ENCODE measurements at regions not wholly inside any gene's neighbourhood (a gene's known extent, or its start where the extent isn't known, plus 50 kb on each side); places are given as distances from the start of the nearest gene placed in this dataset.
A peak's percentile ranks its signal among the peaks of the same experiment; 100 is the strongest.

DNA sequence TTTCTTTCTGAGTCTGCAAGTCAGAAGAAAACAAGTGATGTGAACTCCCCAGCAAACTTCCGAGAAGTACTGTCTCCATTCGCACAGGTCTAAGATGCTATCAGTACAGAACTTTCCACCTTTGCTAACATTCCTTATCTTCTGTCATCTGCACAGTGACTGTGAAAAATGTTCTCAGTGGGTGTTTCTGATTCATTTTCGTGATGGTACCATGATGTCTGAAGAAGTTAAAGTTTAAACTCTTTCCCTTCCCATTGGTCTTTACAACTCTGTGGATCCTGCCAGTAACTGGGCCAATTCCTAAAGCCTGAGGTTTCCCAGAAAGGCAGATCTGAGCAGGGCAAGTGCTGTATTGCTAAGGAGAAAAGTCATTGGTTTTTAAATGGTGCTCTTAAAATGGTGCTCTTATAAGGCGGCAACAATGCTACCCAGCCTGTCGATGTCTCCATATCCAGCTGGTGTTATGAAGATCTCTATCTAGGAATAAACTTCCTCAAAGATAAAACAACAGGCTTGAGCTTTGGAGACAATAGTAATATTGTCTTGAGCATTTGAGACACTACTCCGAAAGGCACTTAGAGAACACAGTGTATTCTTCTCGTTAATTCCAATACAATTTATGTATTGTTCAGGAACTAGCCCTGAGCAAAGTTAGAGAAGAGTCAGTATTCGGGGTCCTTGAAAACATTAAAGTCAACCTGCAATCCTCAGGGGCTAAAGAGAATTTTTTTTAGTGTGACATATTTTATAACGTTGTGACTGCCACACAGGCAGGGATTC, 232.3 kb downstream of the OSR1 start:
- TF ChIP-seq, protein P1, sequence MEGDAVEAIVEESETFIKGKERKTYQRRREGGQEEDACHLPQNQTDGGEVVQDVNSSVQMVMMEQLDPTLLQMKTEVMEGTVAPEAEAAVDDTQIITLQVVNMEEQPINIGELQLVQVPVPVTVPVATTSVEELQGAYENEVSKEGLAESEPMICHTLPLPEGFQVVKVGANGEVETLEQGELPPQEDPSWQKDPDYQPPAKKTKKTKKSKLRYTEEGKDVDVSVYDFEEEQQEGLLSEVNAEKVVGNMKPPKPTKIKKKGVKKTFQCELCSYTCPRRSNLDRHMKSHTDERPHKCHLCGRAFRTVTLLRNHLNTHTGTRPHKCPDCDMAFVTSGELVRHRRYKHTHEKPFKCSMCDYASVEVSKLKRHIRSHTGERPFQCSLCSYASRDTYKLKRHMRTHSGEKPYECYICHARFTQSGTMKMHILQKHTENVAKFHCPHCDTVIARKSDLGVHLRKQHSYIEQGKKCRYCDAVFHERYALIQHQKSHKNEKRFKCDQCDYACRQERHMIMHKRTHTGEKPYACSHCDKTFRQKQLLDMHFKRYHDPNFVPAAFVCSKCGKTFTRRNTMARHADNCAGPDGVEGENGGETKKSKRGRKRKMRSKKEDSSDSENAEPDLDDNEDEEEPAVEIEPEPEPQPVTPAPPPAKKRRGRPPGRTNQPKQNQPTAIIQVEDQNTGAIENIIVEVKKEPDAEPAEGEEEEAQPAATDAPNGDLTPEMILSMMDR (IDR thresholded peaks at IDR 0.05; ENCODE audit: low read length, missing control alignments): no peak
- no peak for DNase-seq (ENCODE audit: low read depth)
- H3K4me3 ChIP-seq (replicated peaks; ENCODE audit: low read depth, low read length): no peak overlapping the region

DNA sequence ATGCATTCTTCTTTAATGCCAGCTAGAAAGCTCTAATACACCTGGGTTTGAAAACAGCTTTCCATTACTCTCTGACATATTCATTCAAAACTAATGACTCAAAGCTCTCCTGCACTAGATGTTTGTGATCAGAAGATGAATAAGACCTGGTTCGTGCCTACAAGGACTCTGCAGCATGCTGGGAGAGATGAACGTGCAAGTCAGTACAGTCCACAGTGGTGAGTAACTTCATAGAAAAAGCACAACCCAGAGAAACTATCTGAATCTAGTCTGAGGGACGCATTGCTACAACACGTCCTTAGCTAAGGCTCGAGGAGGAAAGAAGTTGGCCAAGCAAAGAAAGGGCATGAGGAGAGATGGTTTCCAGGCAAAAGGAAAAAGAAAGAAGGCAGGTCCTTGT, 234.3 kb downstream of the OSR1 start:
- TF ChIP-seq, protein P1 (IDR thresholded peaks at IDR 0.05; ENCODE audit: low read length, missing control alignments): no peak
- DNase-seq (ENCODE audit: low read depth): peak; percentile 61
- H3K4me3 ChIP-seq (replicated peaks; ENCODE audit: low read depth, low read length): no peak overlapping the region

DNA sequence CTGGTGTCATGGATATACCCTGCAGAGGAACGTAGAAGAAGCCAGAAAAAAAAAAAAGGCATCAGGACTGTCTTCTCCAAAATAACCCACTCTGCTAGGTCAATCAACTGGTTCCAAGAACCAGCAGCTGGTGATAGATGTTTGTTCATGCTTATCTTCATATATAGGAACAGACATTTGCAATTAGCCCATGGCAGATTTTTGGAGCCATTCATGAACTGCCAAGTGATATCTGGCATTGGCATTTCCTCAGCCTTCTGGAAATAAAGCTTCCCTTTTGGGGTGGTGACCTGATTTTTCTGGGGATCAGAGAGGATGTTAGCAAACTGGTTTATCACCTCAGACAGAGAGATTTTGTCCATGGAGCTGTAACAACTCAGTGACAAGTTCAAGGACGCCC, 234.9 kb downstream of the OSR1 start:
- no peak overlapping the region for H3K4me3 ChIP-seq (replicated peaks; ENCODE audit: low read depth, low read length)
- TF ChIP-seq, protein P1 (IDR thresholded peaks at IDR 0.05; ENCODE audit: low read length, missing control alignments): no peak
- no peak for DNase-seq (ENCODE audit: low read depth)

DNA sequence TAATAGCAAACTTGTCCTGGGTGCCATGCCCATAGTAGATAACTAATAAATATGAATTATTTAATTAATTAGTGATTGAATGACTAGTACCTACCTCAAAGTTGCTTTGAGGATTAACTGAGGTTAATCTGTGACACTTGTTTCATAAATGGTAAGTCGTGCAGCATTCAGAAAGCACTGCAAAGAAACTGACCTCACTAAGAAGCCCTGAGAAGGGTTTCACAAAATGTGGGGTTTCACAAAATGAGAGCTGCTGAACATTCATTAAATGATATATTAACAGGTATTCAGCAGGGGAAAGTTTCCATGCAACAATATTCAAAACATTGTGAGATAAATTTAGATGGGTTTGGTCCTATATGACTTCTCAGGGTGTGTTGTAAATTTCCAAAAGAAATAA, 236.2 kb downstream of the OSR1 start:
- no peak overlapping the region for H3K4me3 ChIP-seq (replicated peaks; ENCODE audit: low read depth, low read length)
- DNase-seq (ENCODE audit: low read depth): no peak
- TF ChIP-seq, protein P1 (IDR thresholded peaks at IDR 0.05; ENCODE audit: low read length, missing control alignments): no peak

DNA sequence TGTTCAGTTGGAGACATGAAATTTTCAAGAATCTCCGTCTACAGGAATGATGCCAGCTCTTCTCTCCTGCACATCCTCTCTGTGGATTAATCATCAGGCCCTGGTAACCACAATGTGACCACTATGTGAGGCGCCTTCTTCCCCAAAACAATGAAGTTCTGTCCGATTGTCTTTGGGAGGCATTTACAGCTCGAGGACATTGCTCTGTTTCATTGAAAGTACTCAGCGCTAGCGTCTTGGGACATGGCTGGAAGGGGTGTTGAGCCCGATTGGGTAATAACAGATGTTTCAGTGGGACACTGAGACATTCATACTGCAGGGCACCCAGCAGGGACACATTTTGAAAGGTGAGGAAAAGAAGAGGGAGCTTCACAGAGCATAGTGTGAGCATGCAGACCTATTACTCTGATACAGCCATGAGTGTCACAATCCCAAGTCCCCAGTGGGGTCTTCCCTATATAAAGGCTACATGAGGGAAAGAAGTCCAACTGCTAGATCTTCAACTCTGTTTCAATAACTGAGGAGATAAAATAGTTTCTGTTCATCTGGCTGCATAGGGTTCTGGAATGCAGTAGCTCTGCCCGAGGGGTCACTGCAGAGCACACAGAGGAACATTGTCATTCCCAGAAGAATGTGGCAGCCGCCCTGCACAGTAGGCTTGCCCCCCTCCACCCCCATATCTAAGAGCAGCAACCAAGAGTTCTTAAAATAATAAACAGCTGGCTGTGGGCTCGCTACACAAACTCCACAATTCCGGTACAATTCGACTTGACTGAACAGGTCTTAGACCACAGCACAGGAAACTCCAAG, 237.3 kb downstream of the OSR1 start:
- peak; percentile 93 for DNase-seq (ENCODE audit: low read depth)
- H3K4me3 ChIP-seq (replicated peaks; ENCODE audit: low read depth, low read length): no peak overlapping the region
- TF ChIP-seq, protein P1 (IDR thresholded peaks at IDR 0.05; ENCODE audit: low read length, missing control alignments): no peak

DNA sequence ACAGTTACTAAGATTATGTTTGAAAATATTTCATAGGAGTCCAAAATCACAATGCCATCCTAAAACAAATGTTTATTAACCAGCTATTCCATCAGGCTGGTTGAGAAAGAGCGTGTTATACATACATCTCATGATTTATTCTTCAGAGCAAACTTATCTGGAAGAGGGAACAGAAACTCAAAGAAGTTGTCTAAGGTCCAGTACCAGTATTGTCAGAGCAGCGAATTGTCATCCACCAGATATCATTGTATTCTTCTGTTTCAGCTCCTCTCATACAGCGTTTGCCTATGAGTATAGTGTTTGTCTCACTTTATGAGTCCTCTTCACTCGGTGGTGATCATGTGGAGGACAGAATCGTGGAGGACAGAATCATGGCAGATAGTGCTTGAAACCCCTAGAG, 238.2 kb downstream of the OSR1 start:
- no peak overlapping the region for H3K4me3 ChIP-seq (replicated peaks; ENCODE audit: low read depth, low read length)
- DNase-seq (ENCODE audit: low read depth): no peak
- TF ChIP-seq, protein P1 (IDR thresholded peaks at IDR 0.05; ENCODE audit: low read length, missing control alignments): no peak

Measured in fibroblast of pulmonary artery (primary cell).